GM21360 (cell line): ENCODE measurements at regions not wholly inside any gene's neighbourhood (a gene's known extent, or its start where the extent isn't known, plus 50 kb on each side); places are given as distances from the start of the nearest gene placed in this dataset.
"Not testable (repeated sequence)": the region's sequence is repeated elsewhere in the genome, so short reads cannot be mapped to it uniquely, and the experiment has no call there.

Source experiments
- ATAC-seq: cut with Tn5 transposase; IDR thresholded peaks from one replicate; pipeline ENCODE4 v1.9.1; 2021; ENCODE audit warnings: mild to moderate bottlenecking, moderate library complexity; ENCODE audit not compliant: unreplicated experiment

GRCh38 chr7:69360913-69361312 lies 237.4 kb upstream of the AUTS2 start:
- ATAC-seq: no peak

- ATAC-seq: no peak
These were observed 235.1 kb upstream of the AUTS2 start for GRCh38 chr7:69363136-69363535.

GRCh38 chr7:69364813-69365643 lies 233.2 kb upstream of the AUTS2 start:
- ATAC-seq: no peak

GRCh38 chr7:69365651-69366192 lies 232.6 kb upstream of the AUTS2 start:
- ATAC-seq: no peak

GRCh38 chr7:69367780-69368179 lies 230.5 kb upstream of the AUTS2 start:
- no peak for ATAC-seq

- ATAC-seq: no peak
These were observed 224.9 kb upstream of the AUTS2 start for GRCh38 chr7:69373171-69374043.

GRCh38 chr7:69374044-69374425 lies 224.2 kb upstream of the AUTS2 start:
- ATAC-seq: no peak

GRCh38 chr7:69377191-69377590 lies 221.1 kb upstream of the AUTS2 start:
- ATAC-seq: no peak

- no peak for ATAC-seq
These were observed 209.7 kb upstream of the AUTS2 start for GRCh38 chr7:69388452-69389137.

GRCh38 chr7:69389216-69389615 lies 209.1 kb upstream of the AUTS2 start:
- ATAC-seq: no peak

GRCh38 chr7:69393912-69394311 lies 204.4 kb upstream of the AUTS2 start:
- not testable (repeated sequence) for ATAC-seq

GRCh38 chr7:69395061-69395714 lies 203.1 kb upstream of the AUTS2 start:
- ATAC-seq: no peak

GRCh38 chr7:69398986-69399385 lies 199.3 kb upstream of the AUTS2 start:
- ATAC-seq: no peak

GRCh38 chr7:69399401-69399800 lies 198.9 kb upstream of the AUTS2 start:
- no peak for ATAC-seq

GRCh38 chr7:69402696-69403095 lies 195.6 kb upstream of the AUTS2 start:
- ATAC-seq: no peak

GRCh38 chr7:69403169-69403568 lies 195.1 kb upstream of the AUTS2 start:
- ATAC-seq: no peak

GRCh38 chr7:69411018-69411417 lies 187.3 kb upstream of the AUTS2 start:
- no peak for ATAC-seq

- ATAC-seq: no peak
These were observed 186.8 kb upstream of the AUTS2 start for GRCh38 chr7:69411466-69411865.

- no peak for ATAC-seq
These were observed 185.7 kb upstream of the AUTS2 start for GRCh38 chr7:69412331-69413146.

- ATAC-seq: no peak
These were observed 183.7 kb upstream of the AUTS2 start for GRCh38 chr7:69414555-69414954.
